Gastroesophageal sphincter (tissue), 4 donors: ENCODE measurements at regions not wholly inside any gene's neighbourhood (a gene's known extent, or its start where the extent isn't known, plus 50 kb on each side); places are given as distances from the start of the nearest gene placed in this dataset.

Experiments used
- ATAC-seq: fragments of 150-250 bp; one replicate; pipeline ENCODE4 v1.9.1; 2016; ENCODE audit warnings: mild to moderate bottlenecking, moderate library complexity
- H3K27ac ChIP-seq, 4 donors: fragments of 200-600 bp; sonication (generic) in 3 of 4; 1 replicate in 3 of 4; 2 replicates in 1 of 4; pipeline ENCODE4 v1.5.1; 2016 to 2019
- H3K27me3 ChIP-seq: fragments of 200-600 bp; sonication (generic); one replicate; pipeline ENCODE4 v1.5.1; 2019
- H3K36me3 ChIP-seq, 2 donors: fragments of 200-600 bp; sonication (generic); one replicate each; pipeline ENCODE4 v1.5.1; 2019; ENCODE audit warnings: control low read depth in 1 of 2
- H3K4me1 ChIP-seq, 3 donors: fragments of 200-600 bp; sonication (generic); 1 replicate in 2 of 3; 2 replicates in 1 of 3; pipeline ENCODE4 v1.5.1; 2016 to 2019; ENCODE audit warnings: control low read depth in 2 of 3
- H3K4me3 ChIP-seq, 2 donors: fragments of 200-600 bp; sonication (generic); one replicate each; pipeline ENCODE4 v1.5.1; 2019; ENCODE audit warnings: mild to moderate bottlenecking in 1 of 2, moderate library complexity in 1 of 2
- H3K9me3 ChIP-seq, 3 donors: fragments of 200-600 bp; sonication (generic); one replicate each; pipeline ENCODE4 v1.5.1; 2017 to 2019; ENCODE audit warnings: control low read depth in 2 of 3
- CTCF ChIP-seq, 4 experiments: fragments of 200-600 bp in 2 of 4; fragments of 450-650 bp in 2 of 4; sonication (generic) in 1 of 4; IDR thresholded peaks; one replicate each; pipeline ENCODE4 v1.5.1; 2017 to 2019; ENCODE audit warnings: antibody characterized with exemption in 4 of 4, mild to moderate bottlenecking in 2 of 4, moderate library complexity in 2 of 4
- EP300 ChIP-seq: sonication (generic); formaldehyde crosslinking; IDR thresholded peaks from one replicate; pipeline ENCODE4 v1.6.1; 2017; ENCODE audit warnings: antibody characterized with exemption, mild to moderate bottlenecking
- POLR2A ChIP-seq, 2 donors: fragments of 450-650 bp; IDR thresholded peaks; one replicate each; pipeline ENCODE4 v1.6.1; 2017; ENCODE audit warnings: antibody characterized with exemption in 2 of 2, mild to moderate bottlenecking in 2 of 2, moderate library complexity in 1 of 2
- POLR2AphosphoS5 ChIP-seq: sonication (generic); formaldehyde crosslinking; IDR thresholded peaks from one replicate; pipeline ENCODE4 v1.6.1; 2017; ENCODE audit warnings: antibody characterized with exemption
- WGBS, 2 donors: methylation state at CpG; one replicate each; pipeline ENCODE4 v1.1.5; 2018; ENCODE audit warnings: low coverage in 1 of 2; 5-methylcytosine and 5-hydroxymethylcytosine counted together

- Histone ChIP-seq H3K27me3 (no peaks in the 10 kb centered on the region), H3K9me3 (no peaks in the 10 kb centered on the region), H3K4me1 (no peaks in the 10 kb centered on the region), H3K4me3 (no peak overlapping the region), H3K27ac (no peak overlapping the region), H3K36me3 (no peaks in the 10 kb centered on the region)
- TF ChIP-seq EP300 (no peak), POLR2AphosphoS5 (no peak), CTCF (IDR thresholded peaks at IDR 0.05) (no peak), POLR2A (IDR thresholded peaks at IDR 0.05) (no peak)
- no peak for ATAC-seq
These were observed 897.8 kb upstream of the ACO1 start for GRCh38 chr9:31486630-31487029.

DNA sequence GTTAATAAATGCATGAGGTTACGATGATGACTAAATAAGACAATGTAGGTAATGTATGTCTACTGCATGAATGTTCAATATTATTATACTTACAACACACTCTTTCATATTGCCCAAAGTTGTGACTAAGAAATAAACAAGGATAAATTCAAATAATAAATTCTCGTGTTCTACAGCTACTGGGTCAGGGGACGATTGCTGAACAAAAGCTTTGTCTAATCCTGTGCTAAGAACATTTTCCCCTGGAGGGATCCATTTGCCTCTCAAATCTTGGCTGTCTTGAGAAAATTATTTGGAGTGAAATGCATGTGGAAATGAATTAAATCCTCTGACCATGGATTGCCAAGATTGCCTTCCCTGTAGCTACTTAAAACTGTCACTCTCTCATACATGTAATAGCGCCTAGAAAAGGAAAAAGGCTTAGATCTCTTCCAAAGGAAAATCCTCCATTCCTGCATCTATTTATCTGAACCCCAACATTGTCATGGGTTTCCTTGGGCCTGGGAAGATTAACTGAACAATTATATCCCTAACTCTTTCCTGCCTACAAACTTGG is 893.8 kb upstream of the ACO1 start:
- H3K27me3 ChIP-seq: no peaks in the 10 kb centered on the region
- no peaks in the 10 kb centered on the region for H3K4me1 ChIP-seq
- H3K27ac ChIP-seq: no peak overlapping the region
- ATAC-seq: no peak
- TF ChIP-seq POLR2AphosphoS5: no peak
- TF ChIP-seq CTCF (IDR thresholded peaks at IDR 0.05): no peak
- no peak for TF ChIP-seq EP300
- no peak for TF ChIP-seq POLR2A (IDR thresholded peaks at IDR 0.05)
- no peaks in the 10 kb centered on the region for H3K36me3 ChIP-seq
- WGBS, 2 donors: 64 to 69% methylated on average over 4 of the region's 4 CpGs
- H3K4me3 ChIP-seq: no peak overlapping the region
- H3K9me3 ChIP-seq: no peaks in the 10 kb centered on the region

DNA sequence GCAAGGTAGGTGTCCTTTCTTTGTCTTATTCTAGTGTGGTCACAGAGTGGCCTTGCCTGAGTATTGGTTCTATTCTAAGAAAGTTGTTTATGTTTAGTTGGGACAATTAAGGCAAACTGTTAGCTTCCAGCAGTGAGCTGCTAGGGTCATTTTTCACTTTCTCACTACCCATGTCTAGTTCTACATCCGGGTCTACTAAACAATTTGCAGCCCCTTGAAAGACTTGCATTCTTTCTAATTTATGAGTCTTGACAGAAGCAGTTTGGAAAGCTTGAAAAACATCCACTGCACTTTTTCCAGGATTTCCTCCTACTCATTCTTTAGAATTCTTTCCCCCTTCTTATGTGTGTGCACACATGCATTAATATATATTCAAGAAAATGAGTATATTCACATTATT is 892.2 kb upstream of the ACO1 start:
- Histone ChIP-seq H3K4me3 (no peak overlapping the region), H3K4me1 (no peaks in the 10 kb centered on the region), H3K36me3 (no peaks in the 10 kb centered on the region), H3K9me3 (no peaks in the 10 kb centered on the region), H3K27ac (no peak overlapping the region), H3K27me3 (no peaks in the 10 kb centered on the region)
- no peak for TF ChIP-seq EP300
- TF ChIP-seq POLR2A (IDR thresholded peaks at IDR 0.05): no peak
- no peak for TF ChIP-seq POLR2AphosphoS5
- no peak for TF ChIP-seq CTCF (IDR thresholded peaks at IDR 0.05)
- ATAC-seq: no peak
- 5 to 7% methylated on average over 1 of the region's 1 CpG for WGBS, 2 donors

DNA sequence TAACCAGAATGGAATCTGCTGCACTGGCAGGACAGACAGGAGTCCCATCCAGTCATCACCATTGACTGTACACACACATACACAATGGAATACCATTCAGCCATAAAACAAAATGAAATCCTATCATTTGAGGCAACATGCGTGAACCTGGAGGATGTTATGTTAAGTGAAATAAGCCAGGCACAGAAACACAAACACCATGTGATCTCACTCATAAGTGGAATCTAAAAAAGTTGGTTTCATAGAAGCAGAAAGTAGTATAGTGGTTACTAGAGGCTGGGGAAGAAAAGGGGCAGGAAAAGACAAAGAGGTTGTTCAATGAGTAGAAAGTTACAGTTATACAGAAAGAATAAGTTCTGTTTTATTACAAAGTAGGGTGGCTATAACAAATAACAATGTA is 884.0 kb upstream of the ACO1 start:
- WGBS, 2 donors: 67% methylated on average over 1 of the region's 1 CpG; no CpG with 5 or more reads in 1 of the 2 donors
- H3K27ac ChIP-seq: no peak overlapping the region
- no peaks in the 10 kb centered on the region for H3K36me3 ChIP-seq
- H3K9me3 ChIP-seq: no peaks in the 10 kb centered on the region
- H3K4me3 ChIP-seq: no peak overlapping the region
- ATAC-seq: no peak
- TF ChIP-seq EP300: no peak
- TF ChIP-seq CTCF (IDR thresholded peaks at IDR 0.05): no peak
- no peak for TF ChIP-seq POLR2A (IDR thresholded peaks at IDR 0.05)
- H3K27me3 ChIP-seq: no peaks in the 10 kb centered on the region
- no peaks in the 10 kb centered on the region for H3K4me1 ChIP-seq

DNA sequence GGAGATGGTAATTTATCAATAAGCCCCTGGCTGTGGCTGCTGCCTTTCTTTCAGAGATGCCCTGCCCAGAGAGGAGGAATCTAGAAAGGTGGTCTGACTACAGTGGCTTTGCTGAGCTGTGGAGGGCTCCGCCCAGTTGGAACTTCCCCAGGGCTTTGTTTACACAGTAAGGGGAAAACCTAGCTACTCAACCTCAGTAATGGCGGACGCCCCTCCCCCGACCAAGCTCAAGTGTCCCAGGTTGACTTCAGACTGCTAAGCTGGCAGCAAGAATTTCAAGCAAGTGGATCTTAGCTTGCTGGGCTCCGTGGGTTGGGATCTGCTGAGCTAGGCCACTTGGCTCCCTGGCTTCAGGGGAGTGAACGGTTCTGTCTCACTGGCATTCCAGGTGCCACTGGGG is 865.4 kb upstream of the ACO1 start:
- Histone ChIP-seq H3K9me3 (no peaks in the 10 kb centered on the region), H3K4me1 (no peaks in the 10 kb centered on the region), H3K4me3 (no peak overlapping the region), H3K27me3 (no peaks in the 10 kb centered on the region), H3K27ac (no peak overlapping the region), H3K36me3 (no peaks in the 10 kb centered on the region)
- ATAC-seq: no peak
- no CpG with 5 or more reads among the region's 6 CpGs for WGBS, 2 donors
- TF ChIP-seq POLR2AphosphoS5 (no peak), CTCF (IDR thresholded peaks at IDR 0.05) (no peak), EP300 (no peak), POLR2A (IDR thresholded peaks at IDR 0.05) (no peak)
